ENCODE measurements at regions not wholly inside any gene's neighbourhood (a gene's known extent, or its start where the extent isn't known, plus 50 kb on each side); places are given as distances from the start of the nearest gene placed in this dataset.

DNA sequence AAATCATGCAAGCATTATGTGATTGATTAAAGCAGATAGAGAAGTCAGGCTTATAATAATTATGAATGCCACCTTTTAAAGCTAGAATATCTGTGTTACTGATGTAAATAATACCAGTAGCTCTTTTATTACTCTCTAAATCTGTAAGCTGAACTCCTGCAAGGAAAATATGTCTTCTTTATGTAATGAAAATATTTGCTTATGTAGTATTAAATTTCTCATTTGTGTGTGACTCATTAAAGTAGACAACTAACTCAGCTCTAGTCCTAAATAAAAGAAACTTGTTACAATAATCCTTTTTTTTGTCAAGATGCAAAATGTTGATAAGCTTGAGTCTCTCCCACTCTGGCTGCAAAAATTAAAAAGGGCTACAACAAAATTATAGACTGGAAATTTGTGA is 137.7 kb upstream of the FAT1 start:
- TF ChIP-seq SIN3A (IDR thresholded peaks at IDR 0.05; ENCODE audit: borderline replicate concordance, insufficient read depth, low read length) = no peak
- TF ChIP-seq, protein P1, sequence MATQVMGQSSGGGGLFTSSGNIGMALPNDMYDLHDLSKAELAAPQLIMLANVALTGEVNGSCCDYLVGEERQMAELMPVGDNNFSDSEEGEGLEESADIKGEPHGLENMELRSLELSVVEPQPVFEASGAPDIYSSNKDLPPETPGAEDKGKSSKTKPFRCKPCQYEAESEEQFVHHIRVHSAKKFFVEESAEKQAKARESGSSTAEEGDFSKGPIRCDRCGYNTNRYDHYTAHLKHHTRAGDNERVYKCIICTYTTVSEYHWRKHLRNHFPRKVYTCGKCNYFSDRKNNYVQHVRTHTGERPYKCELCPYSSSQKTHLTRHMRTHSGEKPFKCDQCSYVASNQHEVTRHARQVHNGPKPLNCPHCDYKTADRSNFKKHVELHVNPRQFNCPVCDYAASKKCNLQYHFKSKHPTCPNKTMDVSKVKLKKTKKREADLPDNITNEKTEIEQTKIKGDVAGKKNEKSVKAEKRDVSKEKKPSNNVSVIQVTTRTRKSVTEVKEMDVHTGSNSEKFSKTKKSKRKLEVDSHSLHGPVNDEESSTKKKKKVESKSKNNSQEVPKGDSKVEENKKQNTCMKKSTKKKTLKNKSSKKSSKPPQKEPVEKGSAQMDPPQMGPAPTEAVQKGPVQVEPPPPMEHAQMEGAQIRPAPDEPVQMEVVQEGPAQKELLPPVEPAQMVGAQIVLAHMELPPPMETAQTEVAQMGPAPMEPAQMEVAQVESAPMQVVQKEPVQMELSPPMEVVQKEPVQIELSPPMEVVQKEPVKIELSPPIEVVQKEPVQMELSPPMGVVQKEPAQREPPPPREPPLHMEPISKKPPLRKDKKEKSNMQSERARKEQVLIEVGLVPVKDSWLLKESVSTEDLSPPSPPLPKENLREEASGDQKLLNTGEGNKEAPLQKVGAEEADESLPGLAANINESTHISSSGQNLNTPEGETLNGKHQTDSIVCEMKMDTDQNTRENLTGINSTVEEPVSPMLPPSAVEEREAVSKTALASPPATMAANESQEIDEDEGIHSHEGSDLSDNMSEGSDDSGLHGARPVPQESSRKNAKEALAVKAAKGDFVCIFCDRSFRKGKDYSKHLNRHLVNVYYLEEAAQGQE (IDR thresholded peaks at IDR 0.05; ENCODE audit: insufficient read depth in 1 of 2, low read depth in 2 of 2, low read length in 2 of 2) = no peak
